ENCODE measurements at regions not wholly inside any gene's neighbourhood (a gene's known extent, or its start where the extent isn't known, plus 50 kb on each side); places are given as distances from the start of the nearest gene placed in this dataset.

GRCh38 chrX:9393571-9393970 is 71.3 kb upstream of the TBL1X start:
- TF ChIP-seq CREB5 (CRISPR knock-in tag; IDR thresholded peaks at IDR 0.05; ENCODE audit: low read depth) (no peak), ZNF565 (CRISPR knock-in tag; conservative IDR thresholded peaks at IDR 0.05; ENCODE audit: low read depth) (no peak), PPARA (CRISPR knock-in tag; IDR thresholded peaks at IDR 0.05; ENCODE audit: borderline replicate concordance) (no peak), ESRRG (CRISPR knock-in tag; IDR thresholded peaks at IDR 0.05) (no peak), SNAI2 (CRISPR knock-in tag; IDR thresholded peaks at IDR 0.05) (no peak), ARNTL (CRISPR knock-in tag; IDR thresholded peaks at IDR 0.05; ENCODE audit: borderline replicate concordance, low read depth) (no peak), TOX (CRISPR knock-in tag; IDR thresholded peaks at IDR 0.05; ENCODE audit: borderline replicate concordance) (no peak), BACH2 (CRISPR knock-in tag; IDR thresholded peaks at IDR 0.05; ENCODE audit: borderline replicate concordance) (no peak), CSDC2 (CRISPR knock-in tag; IDR thresholded peaks at IDR 0.05) (no peak)
- ATAC-seq, result no peak

GRCh38 chrX:9394212-9394611 is 70.6 kb upstream of the TBL1X start:
- no peak for TF ChIP-seq PATZ1 (CRISPR knock-in tag; IDR thresholded peaks at IDR 0.05; ENCODE audit: borderline replicate concordance)
- ATAC-seq, result no peak

GRCh38 chrX:9396930-9397329 is 67.9 kb upstream of the TBL1X start:
- ATAC-seq, result no peak
- TF ChIP-seq ZFP3 (CRISPR knock-in tag; IDR thresholded peaks at IDR 0.05) (no peak), PATZ1 (CRISPR knock-in tag; IDR thresholded peaks at IDR 0.05; ENCODE audit: borderline replicate concordance) (no peak), OSR1 (CRISPR knock-in tag; IDR thresholded peaks at IDR 0.05) (no peak), SNAI2 (CRISPR knock-in tag; IDR thresholded peaks at IDR 0.05) (no peak)

DNA sequence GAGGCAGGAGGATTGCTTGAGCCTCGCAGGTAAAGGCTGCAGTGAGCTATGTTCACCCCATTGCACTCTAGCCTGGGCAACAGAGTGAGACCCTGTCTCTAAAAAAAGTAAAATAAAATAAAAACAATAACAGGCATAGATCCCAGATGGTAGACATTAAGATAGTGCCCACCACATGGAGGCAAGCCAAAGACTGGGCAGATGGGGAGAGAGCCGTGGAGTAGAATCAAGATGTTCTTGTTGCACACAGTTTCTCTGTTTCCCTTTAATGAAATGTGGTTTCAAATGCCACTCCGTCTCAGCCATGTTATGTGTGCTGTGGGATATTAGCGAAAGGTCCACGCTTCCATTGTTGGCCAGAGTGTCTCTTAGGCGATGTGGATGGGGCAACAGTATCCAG is 63.8 kb upstream of the TBL1X start:
- TF ChIP-seq ARNTL (CRISPR knock-in tag; IDR thresholded peaks at IDR 0.05; ENCODE audit: borderline replicate concordance, low read depth), result no peak
- TF ChIP-seq ZFP3 (CRISPR knock-in tag; IDR thresholded peaks at IDR 0.05), result no peak
- no peak for TF ChIP-seq TCF4 (CRISPR knock-in tag; IDR thresholded peaks at IDR 0.05; ENCODE audit: borderline replicate concordance)
- TF ChIP-seq CREB5 (CRISPR knock-in tag; IDR thresholded peaks at IDR 0.05; ENCODE audit: low read depth), result no peak
- no peak for TF ChIP-seq ZFP30 (CRISPR knock-in tag; IDR thresholded peaks at IDR 0.05)
- no peak for TF ChIP-seq CSRNP3 (CRISPR knock-in tag; IDR thresholded peaks at IDR 0.05)
- TF ChIP-seq POU6F1 (CRISPR knock-in tag; IDR thresholded peaks at IDR 0.05; ENCODE audit: borderline replicate concordance, low read depth), result no peak
- TF ChIP-seq GLIS3 (CRISPR knock-in tag; IDR thresholded peaks at IDR 0.05), result no peak
- no peak for TF ChIP-seq ESRRG (CRISPR knock-in tag; IDR thresholded peaks at IDR 0.05)
- no peak for TF ChIP-seq SNAI2 (CRISPR knock-in tag; IDR thresholded peaks at IDR 0.05)
- no peak for TF ChIP-seq OSR1 (CRISPR knock-in tag; IDR thresholded peaks at IDR 0.05)
- TF ChIP-seq TSHZ2 (CRISPR knock-in tag; IDR thresholded peaks at IDR 0.05), result no peak
- TF ChIP-seq PPARA (CRISPR knock-in tag; IDR thresholded peaks at IDR 0.05; ENCODE audit: borderline replicate concordance), result no peak
- no peak for TF ChIP-seq PATZ1 (CRISPR knock-in tag; IDR thresholded peaks at IDR 0.05; ENCODE audit: borderline replicate concordance)
- TF ChIP-seq ZNF565 (CRISPR knock-in tag; conservative IDR thresholded peaks at IDR 0.05; ENCODE audit: low read depth), result no peak
- no peak for TF ChIP-seq ZNF70 (CRISPR knock-in tag; IDR thresholded peaks at IDR 0.05)
- ATAC-seq, result no peak
